Trophoblast cell (in vitro differentiated cells and primary cell): ENCODE measurements at regions not wholly inside any gene's neighbourhood (a gene's known extent, or its start where the extent isn't known, plus 50 kb on each side); places are given as distances from the start of the nearest gene placed in this dataset.

ENCODE experiments used
- DNase-seq, 2 donors: peaks; one replicate each; pipeline ENCODE4 v3.0.0-alpha.2; 2016
- H2AFZ ChIP-seq: 2 replicates; pipeline ENCODE4 v1.6.1; 2013; ENCODE audit warnings: low read length, moderate library complexity, mild to moderate bottlenecking; ENCODE audit not compliant: insufficient read depth, poor library complexity
- H2AK5ac ChIP-seq: 2 replicates; pipeline ENCODE4 v1.6.1; 2013; ENCODE audit warnings: mild to moderate bottlenecking, low read length
- H2BK120ac ChIP-seq: 2 replicates; pipeline ENCODE4 v1.6.1; 2013; ENCODE audit warnings: low read length, mild to moderate bottlenecking, moderate library complexity; ENCODE audit not compliant: insufficient read depth, poor library complexity
- H2BK12ac ChIP-seq: 2 replicates; pipeline ENCODE4 v1.6.1; 2013; ENCODE audit warnings: mild to moderate bottlenecking, low read length, moderate library complexity
- H2BK5ac ChIP-seq: 2 replicates; pipeline ENCODE4 v1.6.1; 2013; ENCODE audit warnings: low read length, low read depth, moderate library complexity, mild to moderate bottlenecking; ENCODE audit not compliant: poor library complexity
- H3K14ac ChIP-seq: 2 replicates; pipeline ENCODE4 v1.6.1; 2013; ENCODE audit warnings: mild to moderate bottlenecking, low read length
- H3K18ac ChIP-seq: 2 replicates; pipeline ENCODE4 v1.6.1; 2013; ENCODE audit warnings: mild to moderate bottlenecking, low read length
- H3K23ac ChIP-seq: 2 replicates; pipeline ENCODE4 v1.6.1; 2013; ENCODE audit warnings: low read length
- H3K27ac ChIP-seq: 2 replicates; pipeline ENCODE4 v1.5.1; 2013; ENCODE audit warnings: low read depth, mild to moderate bottlenecking, inconsistent platforms, low read length, moderate library complexity
- H3K27me3 ChIP-seq: 2 replicates; pipeline ENCODE4 v1.6.1; 2013; ENCODE audit warnings: inconsistent platforms, mild to moderate bottlenecking, low read length, moderate library complexity; ENCODE audit not compliant: insufficient read depth
- H3K36me3 ChIP-seq, 2 experiments: 1 replicate in 1 of 2; 2 replicates in 1 of 2; pipeline ENCODE4 v1.6.1; 2013; ENCODE audit warnings: low read length in 2 of 2, mild to moderate bottlenecking in 2 of 2, moderate library complexity in 1 of 2; ENCODE audit not compliant: insufficient read depth in 2 of 2, control insufficient read depth in 1 of 2
- H3K4ac ChIP-seq: 2 replicates; pipeline ENCODE4 v1.6.1; 2013; ENCODE audit warnings: low read depth, mild to moderate bottlenecking, low read length, moderate library complexity
- H3K4me1 ChIP-seq, 2 experiments: 1 replicate in 1 of 2; 2 replicates in 1 of 2; pipeline ENCODE4 v1.6.1; 2013; ENCODE audit warnings: low read length in 2 of 2, mild to moderate bottlenecking in 2 of 2, moderate library complexity in 1 of 2; ENCODE audit not compliant: insufficient read depth in 2 of 2, control insufficient read depth in 1 of 2
- H3K4me2 ChIP-seq: 2 replicates; pipeline ENCODE4 v1.6.1; 2013; ENCODE audit warnings: inconsistent platforms, mild to moderate bottlenecking, low read length, moderate library complexity
- H3K4me3 ChIP-seq: 2 replicates; pipeline ENCODE4 v1.5.1; 2013; ENCODE audit warnings: mild to moderate bottlenecking, low read depth, low read length, inconsistent platforms
- H3K79me1 ChIP-seq: one replicate; pipeline ENCODE4 v1.6.1; 2013; ENCODE audit warnings: low read length
- H3K79me2 ChIP-seq: 2 replicates; pipeline ENCODE4 v1.6.1; 2013; ENCODE audit warnings: low read length, mild to moderate bottlenecking; ENCODE audit not compliant: control insufficient read depth, insufficient read depth, poor library complexity
- H3K9ac ChIP-seq: 2 replicates; pipeline ENCODE4 v1.6.1; 2013; ENCODE audit warnings: mild to moderate bottlenecking, low read length
- H3K9me3 ChIP-seq: 2 replicates; pipeline ENCODE4 v1.6.1; 2013; ENCODE audit warnings: low read depth, mild to moderate bottlenecking, control low read depth, inconsistent platforms, low read length; ENCODE audit not compliant: insufficient read depth
- H4K12ac ChIP-seq: 2 replicates; pipeline ENCODE4 v1.6.1; 2013; ENCODE audit warnings: low read depth, mild to moderate bottlenecking, low read length, moderate library complexity
- H4K8ac ChIP-seq: 2 replicates; pipeline ENCODE4 v1.6.1; 2013; ENCODE audit warnings: low read depth, mild to moderate bottlenecking, low read length, moderate library complexity
- H4K91ac ChIP-seq: one replicate; pipeline ENCODE4 v1.6.1; 2013; ENCODE audit warnings: low read depth, mild to moderate bottlenecking, low read length, moderate library complexity
- WGBS: extraction: QIAGEN DNeasy Blood & Tissue Kit; methylation state at CpG from one replicate; pipeline ENCODE4 v1.1.7; 2013; ENCODE audit warnings: missing lambda C conversion rate; ENCODE audit not compliant: insufficient read length, insufficient coverage; ENCODE audit errors: extremely low coverage; 5-methylcytosine and 5-hydroxymethylcytosine counted together

DNA sequence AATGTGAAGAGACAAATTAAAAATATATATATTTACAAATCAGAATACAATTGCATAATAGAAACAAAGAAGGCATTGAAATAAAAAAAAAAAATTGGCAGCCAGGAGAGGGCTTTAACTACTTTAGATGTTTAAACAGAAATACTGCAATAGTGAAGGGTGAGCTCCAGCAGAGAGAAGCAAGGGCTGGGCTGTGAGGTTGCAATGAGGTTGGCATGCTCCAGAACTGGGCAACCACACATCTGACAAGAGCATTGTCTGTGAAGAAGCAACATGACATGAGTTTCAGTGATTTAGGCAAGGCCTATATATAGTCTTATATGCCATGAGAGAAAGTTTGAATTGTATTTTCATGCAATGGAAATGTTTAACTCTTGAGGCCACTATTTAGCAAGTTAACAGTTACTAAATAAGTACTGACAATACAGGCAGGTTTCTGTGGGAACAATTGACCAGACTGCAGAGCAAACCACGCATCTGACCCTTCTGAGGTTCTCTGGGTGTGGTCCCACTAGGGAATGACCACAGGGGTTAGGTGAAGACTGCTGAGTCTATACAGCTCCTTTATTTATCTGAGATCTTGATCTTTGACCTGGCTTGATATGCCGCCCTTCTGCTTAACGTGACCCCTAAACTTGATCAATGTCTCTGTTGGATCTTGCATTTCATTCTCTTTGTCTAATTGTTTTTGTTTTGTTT lies 354.2 kb upstream of the PIK3C3 start:
- Histone ChIP-seq H2AK5ac (no peak overlapping the region), H3K79me1 (no peaks in the 10 kb centered on the region), H3K9me3 (no peaks in the 10 kb centered on the region), H2BK12ac (no peak overlapping the region), H3K36me3 (no peaks in the 10 kb centered on the region), H3K27me3 (no peaks in the 10 kb centered on the region), H4K91ac (no peak overlapping the region), H3K4me2 (no peak overlapping the region), H3K4me1 (no peaks in the 10 kb centered on the region), H3K4me3 (no peak overlapping the region), H3K27ac (no peak overlapping the region), H2BK120ac (no peak overlapping the region), H3K9ac (no peak overlapping the region), H2BK5ac (no peak overlapping the region), H3K79me2 (no peaks in the 10 kb centered on the region), H3K4ac (no peak overlapping the region), H4K8ac (no peak overlapping the region), H3K18ac (no peak overlapping the region), H3K23ac (no peak overlapping the region), H4K12ac (no peak overlapping the region), H3K14ac (no peak overlapping the region), H2AFZ (no peak overlapping the region)
- no CpG with 5 or more reads among the region's 3 CpGs for WGBS
- no peak for DNase-seq

DNA sequence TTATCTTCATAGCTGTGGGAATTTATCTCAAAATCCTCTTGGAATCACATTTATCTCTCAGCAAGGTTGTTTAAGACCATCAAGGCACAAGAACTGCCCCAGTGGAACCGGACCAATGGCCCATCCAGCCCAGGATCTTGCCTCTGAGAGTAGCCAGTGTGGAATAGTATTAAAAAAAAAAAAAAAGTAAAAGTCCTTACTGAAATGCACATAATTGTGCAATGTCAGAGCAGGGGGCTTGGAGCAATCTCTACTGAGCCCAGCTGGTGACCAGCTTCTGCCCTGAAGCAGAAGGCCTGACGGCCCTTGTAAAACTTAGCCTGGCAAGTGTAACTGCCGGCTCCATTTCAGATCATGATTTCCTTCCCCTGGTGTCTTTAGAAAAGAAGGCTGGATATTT lies 355.6 kb upstream of the PIK3C3 start:
- H3K4me1 ChIP-seq = no peaks in the 10 kb centered on the region
- no peak overlapping the region for H2AFZ ChIP-seq
- H3K4ac ChIP-seq = no peak overlapping the region
- no peak overlapping the region for H3K14ac ChIP-seq
- H3K27me3 ChIP-seq = no peaks in the 10 kb centered on the region
- H3K18ac ChIP-seq = no peak overlapping the region
- no peak overlapping the region for H2BK120ac ChIP-seq
- H3K4me2 ChIP-seq = no peak overlapping the region
- H2BK12ac ChIP-seq = no peak overlapping the region
- no peaks in the 10 kb centered on the region for H3K9me3 ChIP-seq
- no peak overlapping the region for H3K23ac ChIP-seq
- H3K27ac ChIP-seq = no peak overlapping the region
- no peak overlapping the region for H2BK5ac ChIP-seq
- DNase-seq = no peak
- H3K9ac ChIP-seq = no peak overlapping the region
- H4K12ac ChIP-seq = no peak overlapping the region
- H4K8ac ChIP-seq = no peak overlapping the region
- H3K4me3 ChIP-seq = no peak overlapping the region
- WGBS = no CpG with 5 or more reads among the region's 3 CpGs
- no peaks in the 10 kb centered on the region for H3K79me1 ChIP-seq
- H3K36me3 ChIP-seq = no peaks in the 10 kb centered on the region
- no peaks in the 10 kb centered on the region for H3K79me2 ChIP-seq
- H2AK5ac ChIP-seq = no peak overlapping the region
- no peak overlapping the region for H4K91ac ChIP-seq

DNA sequence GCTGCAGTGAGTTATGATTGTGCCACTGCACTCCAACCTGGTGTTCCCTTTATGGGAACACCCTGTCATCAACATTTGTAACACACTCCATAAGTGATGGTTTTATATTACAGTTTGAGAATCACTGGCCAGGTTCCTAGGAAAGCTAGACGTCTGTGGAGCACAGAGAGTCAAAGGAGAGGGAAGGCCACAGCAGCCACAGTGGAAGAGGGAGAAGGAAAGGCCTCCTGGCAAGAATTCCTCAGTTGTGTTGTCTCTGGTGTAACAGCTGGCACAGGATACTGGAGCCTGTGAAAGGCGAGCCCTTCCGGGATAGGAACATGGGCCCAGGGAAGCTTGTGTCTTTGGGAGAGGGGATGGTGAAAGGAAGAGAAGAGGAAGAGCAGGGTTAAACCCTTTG lies 360.5 kb upstream of the PIK3C3 start:
- Histone ChIP-seq H3K9me3 (no peaks in the 10 kb centered on the region), H3K79me2 (no peaks in the 10 kb centered on the region), H2BK120ac (no peak overlapping the region), H2AK5ac (no peak overlapping the region), H4K8ac (no peak overlapping the region), H3K27me3 (no peaks in the 10 kb centered on the region), H4K12ac (no peak overlapping the region), H3K18ac (no peak overlapping the region), H3K27ac (no peak overlapping the region), H2AFZ (no peak overlapping the region), H2BK12ac (no peak overlapping the region), H3K4me2 (no peak overlapping the region), H3K14ac (no peak overlapping the region), H3K4me1 (no peaks in the 10 kb centered on the region), H2BK5ac (no peak overlapping the region), H4K91ac (no peak overlapping the region), H3K4me3 (no peak overlapping the region), H3K36me3 (no peaks in the 10 kb centered on the region), H3K4ac (no peak overlapping the region), H3K79me1 (no peaks in the 10 kb centered on the region), H3K9ac (no peak overlapping the region), H3K23ac (no peak overlapping the region)
- WGBS = no CpG with 5 or more reads among the region's 3 CpGs
- DNase-seq = no peak

DNA sequence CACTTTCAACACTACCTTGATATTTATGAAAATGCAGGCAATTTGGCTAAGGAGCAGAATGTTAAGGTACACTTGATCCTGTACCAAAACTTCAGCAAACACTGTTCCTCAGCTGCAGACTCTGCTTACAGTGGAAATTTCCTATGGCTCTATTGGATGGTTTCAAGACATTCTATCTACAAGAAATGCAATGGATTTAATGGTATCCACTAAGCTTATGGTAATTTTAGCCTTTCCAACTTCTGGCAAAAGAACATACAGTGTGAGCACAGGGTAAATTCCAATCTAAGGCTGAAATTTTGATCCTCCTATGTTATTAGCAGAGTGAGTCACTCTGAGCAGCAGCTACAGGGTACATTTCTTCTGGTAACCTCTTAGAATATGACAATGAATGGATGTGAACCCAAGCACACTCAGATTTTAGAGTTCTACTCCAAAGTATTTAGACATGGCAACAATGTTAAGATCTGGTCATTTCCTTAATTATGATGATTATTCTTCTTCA lies 361.8 kb upstream of the PIK3C3 start:
- Histone ChIP-seq H2BK12ac (no peak overlapping the region), H3K36me3 (no peaks in the 10 kb centered on the region), H3K4me1 (no peaks in the 10 kb centered on the region), H3K14ac (no peak overlapping the region), H3K9ac (no peak overlapping the region), H3K4me2 (no peak overlapping the region), H2BK120ac (no peak overlapping the region), H3K18ac (no peak overlapping the region), H4K8ac (no peak overlapping the region), H4K91ac (no peak overlapping the region), H2BK5ac (no peak overlapping the region), H2AK5ac (no peak overlapping the region), H3K9me3 (no peaks in the 10 kb centered on the region), H3K23ac (no peak overlapping the region), H3K27me3 (no peaks in the 10 kb centered on the region), H3K4me3 (no peak overlapping the region), H3K79me1 (no peaks in the 10 kb centered on the region), H3K27ac (no peak overlapping the region), H2AFZ (no peak overlapping the region), H3K4ac (no peak overlapping the region), H3K79me2 (no peaks in the 10 kb centered on the region), H4K12ac (no peak overlapping the region)
- DNase-seq = no peak
